Gastroesophageal sphincter (tissue), 4 donors: ENCODE measurements at regions not wholly inside any gene's neighbourhood (a gene's known extent, or its start where the extent isn't known, plus 50 kb on each side); places are given as distances from the start of the nearest gene placed in this dataset.

Experiments
- ATAC-seq: fragments of 150-250 bp; one replicate; pipeline ENCODE4 v1.9.1; 2016; ENCODE audit warnings: mild to moderate bottlenecking, moderate library complexity
- H3K27ac ChIP-seq, 4 donors: fragments of 200-600 bp; sonication (generic) in 3 of 4; 1 replicate in 3 of 4; 2 replicates in 1 of 4; pipeline ENCODE4 v1.5.1; 2016 to 2019
- H3K27me3 ChIP-seq: fragments of 200-600 bp; sonication (generic); one replicate; pipeline ENCODE4 v1.5.1; 2019
- H3K36me3 ChIP-seq, 2 donors: fragments of 200-600 bp; sonication (generic); one replicate each; pipeline ENCODE4 v1.5.1; 2019; ENCODE audit warnings: control low read depth in 1 of 2
- H3K4me1 ChIP-seq, 3 donors: fragments of 200-600 bp; sonication (generic); 1 replicate in 2 of 3; 2 replicates in 1 of 3; pipeline ENCODE4 v1.5.1; 2016 to 2019; ENCODE audit warnings: control low read depth in 2 of 3
- H3K4me3 ChIP-seq, 2 donors: fragments of 200-600 bp; sonication (generic); one replicate each; pipeline ENCODE4 v1.5.1; 2019; ENCODE audit warnings: mild to moderate bottlenecking in 1 of 2, moderate library complexity in 1 of 2
- H3K9me3 ChIP-seq, 3 donors: fragments of 200-600 bp; sonication (generic); one replicate each; pipeline ENCODE4 v1.5.1; 2017 to 2019; ENCODE audit warnings: control low read depth in 2 of 3
- EP300 ChIP-seq: sonication (generic); formaldehyde crosslinking; IDR thresholded peaks from one replicate; pipeline ENCODE4 v1.6.1; 2017; ENCODE audit warnings: antibody characterized with exemption, mild to moderate bottlenecking
- POLR2A ChIP-seq, 2 donors: fragments of 450-650 bp; IDR thresholded peaks; one replicate each; pipeline ENCODE4 v1.6.1; 2017; ENCODE audit warnings: antibody characterized with exemption in 2 of 2, mild to moderate bottlenecking in 2 of 2, moderate library complexity in 1 of 2
- POLR2AphosphoS5 ChIP-seq: sonication (generic); formaldehyde crosslinking; IDR thresholded peaks from one replicate; pipeline ENCODE4 v1.6.1; 2017; ENCODE audit warnings: antibody characterized with exemption
- WGBS, 2 donors: methylation state at CpG; one replicate each; pipeline ENCODE4 v1.1.5; 2018; ENCODE audit warnings: low coverage in 1 of 2; 5-methylcytosine and 5-hydroxymethylcytosine counted together
- TF ChIP-seq, protein P1 (sequence below), 4 experiments: fragments of 200-600 bp in 2 of 4; fragments of 450-650 bp in 2 of 4; sonication (generic) in 1 of 4; IDR thresholded peaks; one replicate each; pipeline ENCODE4 v1.5.1; 2017 to 2019; ENCODE audit warnings: antibody characterized with exemption in 4 of 4, mild to moderate bottlenecking in 2 of 4, moderate library complexity in 2 of 4

DNA sequence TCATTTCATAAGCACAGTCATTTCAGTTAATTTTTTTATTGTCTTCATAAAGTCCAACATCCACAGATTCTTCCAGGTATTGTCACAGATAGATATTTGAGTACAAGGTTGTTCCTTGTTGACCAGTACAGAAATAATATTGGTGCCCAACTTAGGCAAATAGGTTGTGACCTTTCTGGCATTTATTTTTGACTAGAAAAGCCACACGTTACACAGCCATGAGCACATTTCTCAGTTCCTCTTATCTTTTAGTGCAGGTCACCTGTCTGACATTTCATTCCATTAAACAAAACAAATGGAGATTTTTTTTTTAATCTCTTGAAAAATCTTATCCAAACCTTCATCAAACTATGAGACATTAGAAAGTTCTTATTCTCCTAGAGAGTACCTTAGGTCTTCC is 428.8 kb downstream of the ZNF521 start:
- H3K27ac ChIP-seq: no peak overlapping the region
- H3K36me3 ChIP-seq: no peaks in the 10 kb centered on the region
- H3K4me3 ChIP-seq: no peak overlapping the region
- H3K9me3 ChIP-seq: no peaks in the 10 kb centered on the region
- H3K27me3 ChIP-seq: no peaks in the 10 kb centered on the region
- TF ChIP-seq POLR2AphosphoS5 (no peak), POLR2A (IDR thresholded peaks at IDR 0.05) (no peak), EP300 (no peak)
- no peak for ATAC-seq
- H3K4me1 ChIP-seq: no peaks in the 10 kb centered on the region
- 26 to 40% methylated on average over 1 of the region's 1 CpG for WGBS, 2 donors

DNA sequence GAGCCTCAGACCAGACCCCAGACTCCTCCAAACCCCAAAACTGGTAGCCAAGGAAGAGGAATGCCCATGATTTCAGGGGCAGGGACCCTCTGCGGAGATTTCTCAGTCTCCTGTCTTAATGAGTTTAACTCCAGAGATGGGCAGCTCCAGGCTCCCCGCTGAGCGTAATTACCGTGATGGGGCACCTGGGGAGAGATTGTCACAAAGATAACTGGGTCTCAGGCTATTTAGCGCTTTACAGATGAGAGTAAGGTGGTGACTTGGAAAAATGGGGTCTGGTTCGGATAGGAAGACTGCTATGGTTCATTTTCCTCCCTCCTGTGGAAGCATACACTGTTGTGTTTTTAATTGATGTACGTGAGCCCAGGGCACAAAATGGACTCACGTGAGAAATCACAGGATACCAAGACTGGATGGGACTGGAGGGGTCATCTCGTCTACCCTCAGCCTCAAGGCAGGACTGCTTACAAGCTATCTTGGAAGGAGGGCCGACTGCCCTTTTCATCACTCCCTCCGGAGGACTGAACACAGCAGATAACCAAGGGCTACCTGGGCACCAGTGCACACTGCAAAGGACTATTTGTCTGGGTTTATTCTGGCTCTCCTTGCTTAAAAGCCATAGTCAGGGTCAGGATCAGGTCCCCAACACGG is 427.8 kb downstream of the ZNF521 start:
- no peaks in the 10 kb centered on the region for H3K4me1 ChIP-seq
- TF ChIP-seq EP300: no peak
- TF ChIP-seq, protein P1, sequence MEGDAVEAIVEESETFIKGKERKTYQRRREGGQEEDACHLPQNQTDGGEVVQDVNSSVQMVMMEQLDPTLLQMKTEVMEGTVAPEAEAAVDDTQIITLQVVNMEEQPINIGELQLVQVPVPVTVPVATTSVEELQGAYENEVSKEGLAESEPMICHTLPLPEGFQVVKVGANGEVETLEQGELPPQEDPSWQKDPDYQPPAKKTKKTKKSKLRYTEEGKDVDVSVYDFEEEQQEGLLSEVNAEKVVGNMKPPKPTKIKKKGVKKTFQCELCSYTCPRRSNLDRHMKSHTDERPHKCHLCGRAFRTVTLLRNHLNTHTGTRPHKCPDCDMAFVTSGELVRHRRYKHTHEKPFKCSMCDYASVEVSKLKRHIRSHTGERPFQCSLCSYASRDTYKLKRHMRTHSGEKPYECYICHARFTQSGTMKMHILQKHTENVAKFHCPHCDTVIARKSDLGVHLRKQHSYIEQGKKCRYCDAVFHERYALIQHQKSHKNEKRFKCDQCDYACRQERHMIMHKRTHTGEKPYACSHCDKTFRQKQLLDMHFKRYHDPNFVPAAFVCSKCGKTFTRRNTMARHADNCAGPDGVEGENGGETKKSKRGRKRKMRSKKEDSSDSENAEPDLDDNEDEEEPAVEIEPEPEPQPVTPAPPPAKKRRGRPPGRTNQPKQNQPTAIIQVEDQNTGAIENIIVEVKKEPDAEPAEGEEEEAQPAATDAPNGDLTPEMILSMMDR (IDR thresholded peaks at IDR 0.05): no peak
- TF ChIP-seq POLR2A (IDR thresholded peaks at IDR 0.05): no peak
- TF ChIP-seq POLR2AphosphoS5: no peak
- ATAC-seq: no peak
- WGBS, 2 donors: 82% methylated on average over 9 of the region's 12 CpGs; no CpG with 5 or more reads in 1 of the 2 donors
- H3K36me3 ChIP-seq: no peaks in the 10 kb centered on the region
- H3K27me3 ChIP-seq: no peaks in the 10 kb centered on the region
- H3K4me3 ChIP-seq: no peak overlapping the region
- no peak overlapping the region for H3K27ac ChIP-seq
- H3K9me3 ChIP-seq: no peaks in the 10 kb centered on the region

DNA sequence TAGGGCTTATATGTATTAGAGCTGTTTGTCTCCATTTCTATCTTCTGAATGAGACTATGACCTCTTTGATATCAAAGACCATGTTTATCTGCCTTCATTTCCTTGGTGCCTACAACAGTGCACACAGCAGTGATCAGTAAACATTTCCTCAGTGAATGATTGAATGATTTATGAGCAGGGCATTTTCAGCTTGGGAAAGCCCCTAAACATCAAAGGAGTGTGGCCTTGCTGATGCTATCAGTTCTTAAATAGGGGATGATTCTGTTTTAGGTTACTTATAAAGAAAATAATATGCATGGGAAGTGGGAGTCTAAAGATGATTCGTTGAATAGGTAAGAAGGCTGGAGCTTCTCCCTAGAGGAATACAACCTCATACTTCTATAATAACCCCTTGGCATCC is 425.3 kb downstream of the ZNF521 start:
- H3K9me3 ChIP-seq: no peaks in the 10 kb centered on the region
- no peak for ATAC-seq
- H3K4me1 ChIP-seq: no peaks in the 10 kb centered on the region
- TF ChIP-seq POLR2AphosphoS5 (no peak), POLR2A (IDR thresholded peaks at IDR 0.05) (no peak), EP300 (no peak)
- TF ChIP-seq, protein P1 (IDR thresholded peaks at IDR 0.05): no peak
- no peak overlapping the region for H3K27ac ChIP-seq
- no peaks in the 10 kb centered on the region for H3K36me3 ChIP-seq
- no peaks in the 10 kb centered on the region for H3K27me3 ChIP-seq
- H3K4me3 ChIP-seq: no peak overlapping the region
- 83 to 92% methylated on average over 1 of the region's 1 CpG for WGBS, 2 donors

DNA sequence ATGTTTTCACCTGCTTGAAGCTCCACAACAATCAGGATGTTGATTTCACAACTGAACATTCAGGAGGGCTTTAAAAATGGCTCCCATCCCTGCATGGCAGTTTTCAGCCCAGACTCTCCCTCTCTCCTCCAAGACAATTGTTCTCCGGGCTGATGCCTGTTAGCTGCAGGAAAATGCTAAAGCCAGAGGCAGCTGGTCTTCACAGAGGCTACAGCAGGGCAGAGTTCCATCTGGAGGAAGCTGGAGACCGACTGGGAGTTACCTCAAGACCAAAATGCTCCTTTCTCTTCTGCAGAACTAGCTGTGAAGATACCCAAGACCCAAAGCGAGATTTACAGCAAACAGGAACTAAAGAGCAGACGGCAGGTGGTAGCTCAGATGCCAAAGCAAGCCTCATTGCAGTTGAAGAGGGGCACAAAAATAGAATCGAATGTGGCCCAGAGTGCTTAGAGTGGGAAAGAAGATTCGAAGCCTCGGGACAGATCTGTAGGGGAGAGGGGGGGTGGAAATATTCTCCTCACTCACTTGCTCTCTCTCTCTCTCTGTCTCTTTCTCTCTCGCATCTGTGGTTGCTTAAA is 423.6 kb downstream of the ZNF521 start:
- Histone ChIP-seq H3K27me3 (no peaks in the 10 kb centered on the region), H3K27ac (no peak overlapping the region), H3K4me3 (no peak overlapping the region), H3K4me1 (no peaks in the 10 kb centered on the region), H3K36me3 (no peaks in the 10 kb centered on the region), H3K9me3 (no peaks in the 10 kb centered on the region)
- 52 to 77% methylated on average over 6 to 8 of the region's 8 CpGs for WGBS, 2 donors
- no peak for ATAC-seq
- no peak for TF ChIP-seq POLR2AphosphoS5
- TF ChIP-seq, protein P1 (IDR thresholded peaks at IDR 0.05): no peak
- TF ChIP-seq EP300: no peak
- TF ChIP-seq POLR2A (IDR thresholded peaks at IDR 0.05): no peak

DNA sequence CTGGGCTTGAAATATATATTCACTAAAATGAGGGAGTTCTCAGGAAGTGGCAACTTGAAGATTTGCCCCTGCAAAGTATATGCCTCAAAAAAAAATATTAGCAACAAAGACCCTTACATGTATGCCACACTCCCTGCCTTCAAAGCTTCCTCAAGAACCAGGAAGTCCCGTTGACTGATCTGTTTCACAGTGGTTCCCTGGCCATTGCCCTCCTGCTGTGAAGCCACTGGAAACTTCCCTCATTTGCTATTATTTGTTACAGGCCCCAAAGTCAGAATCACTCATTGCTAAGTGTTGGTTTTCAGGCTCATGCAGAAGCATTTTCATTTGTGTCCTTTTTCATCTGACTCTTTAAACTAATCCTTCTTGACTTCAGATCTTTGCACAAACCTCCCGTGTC is 421.5 kb downstream of the ZNF521 start:
- WGBS, 2 donors: 91 to 100% methylated on average over 1 to 2 of the region's 2 CpGs
- no peak overlapping the region for H3K27ac ChIP-seq
- H3K9me3 ChIP-seq: no peaks in the 10 kb centered on the region
- H3K36me3 ChIP-seq: no peaks in the 10 kb centered on the region
- no peaks in the 10 kb centered on the region for H3K4me1 ChIP-seq
- H3K27me3 ChIP-seq: no peaks in the 10 kb centered on the region
- no peak for ATAC-seq
- no peak overlapping the region for H3K4me3 ChIP-seq
- TF ChIP-seq, protein P1 (IDR thresholded peaks at IDR 0.05): no peak
- TF ChIP-seq POLR2A (IDR thresholded peaks at IDR 0.05) (no peak), POLR2AphosphoS5 (no peak), EP300 (no peak)
